Upper lobe of left lung (tissue), 4 donors: ENCODE measurements at regions not wholly inside any gene's neighbourhood (a gene's known extent, or its start where the extent isn't known, plus 50 kb on each side); places are given as distances from the start of the nearest gene placed in this dataset.

Experiments used
- POLR2A ChIP-seq, 4 donors: fragments of 450-650 bp; IDR thresholded peaks; one replicate each; pipeline ENCODE4 v1.5.1; 2016 to 2017; ENCODE audit warnings: antibody characterized with exemption in 4 of 4, mild to moderate bottlenecking in 2 of 4
- POLR2AphosphoS5 ChIP-seq, 2 donors: sonication (generic); formaldehyde crosslinking; IDR thresholded peaks; one replicate each; pipeline ENCODE4 v1.5.1; 2017; ENCODE audit warnings: antibody characterized with exemption in 2 of 2
- TF ChIP-seq, protein P1 (sequence below), 6 experiments: fragments of 450-650 bp in 4 of 6; fragments of 200-600 bp in 2 of 6; sonication (generic) in 2 of 6; IDR thresholded peaks; one replicate each; pipeline ENCODE4 v1.5.1; 2016 to 2019; ENCODE audit warnings: antibody characterized with exemption in 6 of 6

DNA sequence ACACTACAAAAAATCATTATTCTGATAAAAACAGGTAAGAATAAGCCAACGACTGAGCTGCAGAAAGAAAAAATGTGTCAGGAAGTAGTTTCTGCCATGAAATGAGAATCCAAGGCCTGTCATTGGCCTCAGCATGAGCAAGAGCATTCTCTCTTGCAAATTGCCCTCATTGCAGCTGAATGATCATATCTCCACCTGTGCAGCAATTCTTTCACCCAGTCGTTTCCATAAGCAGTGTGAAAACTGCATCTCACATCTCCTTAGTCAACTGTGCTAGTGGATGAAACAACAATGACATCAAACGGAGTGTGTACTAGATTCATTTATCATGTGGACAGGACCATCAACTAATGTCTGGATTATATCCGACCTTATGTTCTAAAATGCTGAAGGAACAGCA lies 88.2 kb upstream of the STXBP5 start:
- TF ChIP-seq, protein P1, sequence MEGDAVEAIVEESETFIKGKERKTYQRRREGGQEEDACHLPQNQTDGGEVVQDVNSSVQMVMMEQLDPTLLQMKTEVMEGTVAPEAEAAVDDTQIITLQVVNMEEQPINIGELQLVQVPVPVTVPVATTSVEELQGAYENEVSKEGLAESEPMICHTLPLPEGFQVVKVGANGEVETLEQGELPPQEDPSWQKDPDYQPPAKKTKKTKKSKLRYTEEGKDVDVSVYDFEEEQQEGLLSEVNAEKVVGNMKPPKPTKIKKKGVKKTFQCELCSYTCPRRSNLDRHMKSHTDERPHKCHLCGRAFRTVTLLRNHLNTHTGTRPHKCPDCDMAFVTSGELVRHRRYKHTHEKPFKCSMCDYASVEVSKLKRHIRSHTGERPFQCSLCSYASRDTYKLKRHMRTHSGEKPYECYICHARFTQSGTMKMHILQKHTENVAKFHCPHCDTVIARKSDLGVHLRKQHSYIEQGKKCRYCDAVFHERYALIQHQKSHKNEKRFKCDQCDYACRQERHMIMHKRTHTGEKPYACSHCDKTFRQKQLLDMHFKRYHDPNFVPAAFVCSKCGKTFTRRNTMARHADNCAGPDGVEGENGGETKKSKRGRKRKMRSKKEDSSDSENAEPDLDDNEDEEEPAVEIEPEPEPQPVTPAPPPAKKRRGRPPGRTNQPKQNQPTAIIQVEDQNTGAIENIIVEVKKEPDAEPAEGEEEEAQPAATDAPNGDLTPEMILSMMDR (IDR thresholded peaks at IDR 0.05): no peak
- no peak for TF ChIP-seq POLR2A (IDR thresholded peaks at IDR 0.05)
- no peak for TF ChIP-seq POLR2AphosphoS5 (IDR thresholded peaks at IDR 0.05)
